CD4-positive, alpha-beta T cell (primary cell): ENCODE measurements at regions not wholly inside any gene's neighbourhood (a gene's known extent, or its start where the extent isn't known, plus 50 kb on each side); places are given as distances from the start of the nearest gene placed in this dataset.

Source experiments
- ATAC-seq: fragments of 200-7000 bp; cut with Tn5 transposase; one replicate; pipeline ENCODE4 v1.10.0; 2022; ENCODE audit warnings: mild to moderate bottlenecking; ENCODE audit not compliant: poor library complexity
- CTCF ChIA-PET: fragments of 350-600 bp; sonication (Branson Sonifier 250); formaldehyde crosslinking; loops from one replicate; lab custom pipeline; 2021; ENCODE audit warnings: antibody characterized with exemption, inconsistent platforms; lab: Charles Lee
- POLR2A ChIA-PET: fragments of 350-600 bp; sonication (Branson Sonifier 250); formaldehyde crosslinking; loops from one replicate; lab custom pipeline; 2021; ENCODE audit warnings: antibody characterized with exemption, inconsistent platforms; lab: Charles Lee
- DNase-seq, 14 experiments: peaks; one replicate each; pipeline ENCODE4 v3.0.0-alpha.2; 2013 to 2020; ENCODE audit warnings: mixed read lengths in 2 of 14
- H3K27ac ChIP-seq, 2 donors: one replicate each; pipeline versions ENCODE4 v1.5.1 to v1.7.0; 2013; ENCODE audit warnings: low read length in 2 of 2, low read depth in 1 of 2, mild to moderate bottlenecking in 1 of 2
- H3K27me3 ChIP-seq, 2 experiments: 1 replicate in 1 of 2; 2 replicates in 1 of 2; pipeline versions ENCODE4 v1.6.1 to v1.7.0; 2013; ENCODE audit warnings: low read length in 2 of 2, control low read depth in 1 of 2, mild to moderate bottlenecking in 1 of 2, moderate library complexity in 1 of 2; ENCODE audit not compliant: insufficient read depth in 2 of 2, control insufficient read depth in 1 of 2
- H3K36me3 ChIP-seq: one replicate; pipeline ENCODE4 v1.6.1; 2013; ENCODE audit warnings: low read length, control low read depth; ENCODE audit not compliant: insufficient read depth
- H3K4me1 ChIP-seq: one replicate; pipeline ENCODE4 v1.6.1; 2013; ENCODE audit warnings: low read length, control low read depth; ENCODE audit not compliant: insufficient read depth
- H3K4me3 ChIP-seq: one replicate; pipeline ENCODE4 v1.5.1; 2013; ENCODE audit warnings: mild to moderate bottlenecking, low read length, moderate library complexity
- H3K9me3 ChIP-seq, 2 experiments: 1 replicate in 1 of 2; 2 replicates in 1 of 2; pipeline versions ENCODE4 v1.6.1 to v1.7.0; 2013; ENCODE audit warnings: low read length in 2 of 2, mild to moderate bottlenecking in 2 of 2, control low read depth in 1 of 2, moderate library complexity in 1 of 2; ENCODE audit not compliant: control insufficient read depth in 1 of 2, insufficient read depth in 1 of 2
- H3K27ac Mint-ChIP-seq: one replicate; pipeline ENCODE4 v1.8.0; 2020; ENCODE audit warnings: mixed read lengths
- H3K27me3 Mint-ChIP-seq: one replicate; pipeline ENCODE4 v1.8.0; 2021; ENCODE audit warnings: mixed read lengths
- H3K36me3 Mint-ChIP-seq: one replicate; pipeline ENCODE4 v1.8.0; 2021; ENCODE audit warnings: low read depth, mixed read lengths
- H3K4me1 Mint-ChIP-seq: one replicate; pipeline ENCODE4 v1.8.0; 2021; ENCODE audit warnings: low read depth, mixed read lengths
- H3K4me3 Mint-ChIP-seq: one replicate; pipeline ENCODE4 v1.8.0; 2020; ENCODE audit warnings: mild to moderate bottlenecking, mixed read lengths
- H3K9me3 Mint-ChIP-seq: one replicate; pipeline ENCODE4 v1.8.0; 2020; ENCODE audit warnings: mixed read lengths
- intact Hi-C, 2 experiments: fragments of 100-400 bp; cut with DNase I in 1 of 2; cut with micrococcal nuclease in 1 of 2; formaldehyde crosslinking; loops; one replicate each; pipeline versions ENCODE4 v1.15.1 to v1.9.0; 2023 to 2025; cut with DNase I, micrococcal nuclease
- TF ChIP-seq, protein P1 (sequence below): fragments of 200-600 bp; IDR thresholded peaks from one replicate; pipeline ENCODE4 v1.8.0; 2022; ENCODE audit warnings: antibody characterized with exemption, mild to moderate bottlenecking

DNA sequence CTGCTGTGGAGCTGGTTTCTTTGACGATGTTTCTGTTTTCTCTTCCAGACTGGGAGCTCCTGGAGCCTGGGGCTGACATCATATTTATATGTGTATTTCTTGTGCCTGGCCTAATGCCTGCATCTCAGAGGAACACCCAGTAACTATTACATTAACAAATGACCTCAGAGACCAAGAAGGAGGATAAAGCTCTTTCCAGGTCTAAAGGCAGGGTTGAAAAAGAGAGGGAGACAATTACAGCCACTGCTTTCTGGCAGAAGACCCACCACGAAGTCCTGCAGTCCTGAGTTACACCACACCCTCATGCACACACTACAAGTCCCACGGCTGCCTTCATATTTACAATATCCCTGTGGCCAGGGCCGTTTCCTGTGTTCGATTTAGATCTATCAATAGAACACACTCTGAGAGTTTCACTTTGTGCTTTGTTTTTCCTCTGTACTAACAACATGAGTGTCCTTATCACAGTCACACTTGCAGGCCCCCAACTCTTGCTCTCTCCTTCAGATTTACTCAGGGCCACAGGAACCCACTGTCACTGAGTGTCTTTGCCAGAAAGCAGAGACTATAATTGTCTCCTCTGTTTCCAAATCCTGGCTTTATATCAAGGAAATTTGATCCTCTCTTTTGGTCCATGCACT, 535.5 kb downstream of the MID1IP1 start:
- Mint-ChIP-seq H3K4me3 (peak overlapping the region; percentile 58), H3K27ac (peak overlapping the region; percentile 88), H3K9me3 (peaks cover 2% of the 10 kb centered on the region), H3K36me3 (no peaks in the 10 kb centered on the region), H3K4me1 (peaks cover 36% of the 10 kb centered on the region), H3K27me3 (no peaks in the 10 kb centered on the region)
- no peaks in the 10 kb centered on the region for H3K36me3 ChIP-seq
- H3K4me3 ChIP-seq: no peak overlapping the region
- ATAC-seq (peak; percentile 62), DNase-seq (peak in 8 of 14 experiments; percentile 1 to 55 (median 16))
- CTCF ChIA-PET: no interaction called here
- TF ChIP-seq, protein P1, sequence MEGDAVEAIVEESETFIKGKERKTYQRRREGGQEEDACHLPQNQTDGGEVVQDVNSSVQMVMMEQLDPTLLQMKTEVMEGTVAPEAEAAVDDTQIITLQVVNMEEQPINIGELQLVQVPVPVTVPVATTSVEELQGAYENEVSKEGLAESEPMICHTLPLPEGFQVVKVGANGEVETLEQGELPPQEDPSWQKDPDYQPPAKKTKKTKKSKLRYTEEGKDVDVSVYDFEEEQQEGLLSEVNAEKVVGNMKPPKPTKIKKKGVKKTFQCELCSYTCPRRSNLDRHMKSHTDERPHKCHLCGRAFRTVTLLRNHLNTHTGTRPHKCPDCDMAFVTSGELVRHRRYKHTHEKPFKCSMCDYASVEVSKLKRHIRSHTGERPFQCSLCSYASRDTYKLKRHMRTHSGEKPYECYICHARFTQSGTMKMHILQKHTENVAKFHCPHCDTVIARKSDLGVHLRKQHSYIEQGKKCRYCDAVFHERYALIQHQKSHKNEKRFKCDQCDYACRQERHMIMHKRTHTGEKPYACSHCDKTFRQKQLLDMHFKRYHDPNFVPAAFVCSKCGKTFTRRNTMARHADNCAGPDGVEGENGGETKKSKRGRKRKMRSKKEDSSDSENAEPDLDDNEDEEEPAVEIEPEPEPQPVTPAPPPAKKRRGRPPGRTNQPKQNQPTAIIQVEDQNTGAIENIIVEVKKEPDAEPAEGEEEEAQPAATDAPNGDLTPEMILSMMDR: no peak
- POLR2A ChIA-PET: interaction anchor here (1.1 kb wide), 1 partner anchor 10 kb away, joined by 3 read pairs; no protein-coding TSS in a partner anchor
- no peaks in the 10 kb centered on the region for H3K27me3 ChIP-seq
- intact Hi-C loops: no loop called here
- H3K9me3 ChIP-seq: no peaks in the 10 kb centered on the region
- peak overlapping the region in 1 of 2 donors; percentile 57 for H3K27ac ChIP-seq
- peaks cover 27% of the 10 kb centered on the region for H3K4me1 ChIP-seq

DNA sequence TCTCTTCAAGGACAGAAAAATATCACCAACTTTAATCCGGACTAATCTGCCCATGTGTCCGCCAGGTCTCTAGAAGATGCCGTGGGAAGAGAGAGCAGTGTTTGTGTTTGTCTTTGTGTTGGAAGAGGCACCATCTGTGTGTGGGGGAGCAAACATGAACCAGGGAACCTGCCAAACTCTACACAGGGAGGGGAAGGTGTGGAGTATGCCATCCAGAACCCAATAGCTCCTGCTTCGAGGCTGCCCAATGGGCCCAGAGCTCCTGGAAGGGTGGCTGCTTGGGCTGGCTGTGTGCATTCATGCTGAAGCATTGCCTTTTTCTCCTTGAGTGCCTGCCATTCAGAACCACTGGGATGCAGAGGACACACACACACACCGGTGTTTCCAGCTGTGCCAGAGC, 536.2 kb downstream of the MID1IP1 start:
- Histone ChIP-seq H3K9me3 (no peaks in the 10 kb centered on the region), H3K27ac (peak overlapping the region in 1 of 2 donors; percentile 57), H3K36me3 (no peaks in the 10 kb centered on the region), H3K27me3 (no peaks in the 10 kb centered on the region), H3K4me3 (no peak overlapping the region), H3K4me1 (peaks cover 27% of the 10 kb centered on the region)
- ChIA-PET CTCF (no interaction called here), POLR2A (no interaction called here)
- TF ChIP-seq, protein P1: no peak
- no peak for DNase-seq
- intact Hi-C loops: no loop called here
- Mint-ChIP-seq H3K27ac (peak overlapping the region; percentile 88), H3K4me1 (peaks cover 30% of the 10 kb centered on the region), H3K36me3 (no peaks in the 10 kb centered on the region), H3K27me3 (no peaks in the 10 kb centered on the region), H3K4me3 (no peak overlapping the region), H3K9me3 (no peaks in the 10 kb centered on the region)
- no peak for ATAC-seq

DNA sequence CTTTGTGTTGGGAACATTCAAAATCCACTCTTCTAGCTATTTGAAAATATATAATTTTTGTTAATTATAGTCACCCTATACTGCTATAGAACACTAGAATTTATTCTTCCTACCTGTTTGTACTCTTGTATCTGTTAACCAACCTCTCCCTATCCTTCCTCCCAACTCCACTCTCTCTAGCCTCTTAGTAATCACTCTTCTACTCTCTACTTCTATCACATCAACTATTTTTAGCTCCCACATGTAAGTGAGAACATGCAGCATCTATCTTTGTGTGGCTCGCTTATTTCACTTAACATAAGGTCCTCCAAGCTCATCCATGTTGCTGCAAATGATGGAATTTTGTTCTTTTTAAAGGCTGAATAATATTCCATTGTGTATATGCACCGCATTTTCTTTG, 537.3 kb downstream of the MID1IP1 start:
- no peaks in the 10 kb centered on the region for H3K27me3 Mint-ChIP-seq
- H3K36me3 ChIP-seq: no peaks in the 10 kb centered on the region
- POLR2A ChIA-PET: interaction anchor here (1.1 kb wide), 1 partner anchor 29 kb away, joined by 3 read pairs; no protein-coding TSS in a partner anchor
- H3K36me3 Mint-ChIP-seq: no peaks in the 10 kb centered on the region
- DNase-seq (no peak), ATAC-seq (no peak)
- no peaks in the 10 kb centered on the region for H3K9me3 ChIP-seq
- intact Hi-C loops: no loop called here
- H3K4me1 Mint-ChIP-seq: peaks cover 30% of the 10 kb centered on the region
- TF ChIP-seq, protein P1: no peak
- peak overlapping the region; percentile 62 for H3K27ac Mint-ChIP-seq
- H3K4me1 ChIP-seq: peaks cover 27% of the 10 kb centered on the region
- no peak overlapping the region for H3K4me3 ChIP-seq
- H3K4me3 Mint-ChIP-seq: peak overlapping the region; percentile 6
- H3K9me3 Mint-ChIP-seq: no peaks in the 10 kb centered on the region
- H3K27ac ChIP-seq: no peak overlapping the region
- H3K27me3 ChIP-seq: no peaks in the 10 kb centered on the region
- CTCF ChIA-PET: no interaction called here
